ENCODE measurements at regions not wholly inside any gene's neighbourhood (a gene's known extent, or its start where the extent isn't known, plus 50 kb on each side); places are given as distances from the start of the nearest gene placed in this dataset.

DNA sequence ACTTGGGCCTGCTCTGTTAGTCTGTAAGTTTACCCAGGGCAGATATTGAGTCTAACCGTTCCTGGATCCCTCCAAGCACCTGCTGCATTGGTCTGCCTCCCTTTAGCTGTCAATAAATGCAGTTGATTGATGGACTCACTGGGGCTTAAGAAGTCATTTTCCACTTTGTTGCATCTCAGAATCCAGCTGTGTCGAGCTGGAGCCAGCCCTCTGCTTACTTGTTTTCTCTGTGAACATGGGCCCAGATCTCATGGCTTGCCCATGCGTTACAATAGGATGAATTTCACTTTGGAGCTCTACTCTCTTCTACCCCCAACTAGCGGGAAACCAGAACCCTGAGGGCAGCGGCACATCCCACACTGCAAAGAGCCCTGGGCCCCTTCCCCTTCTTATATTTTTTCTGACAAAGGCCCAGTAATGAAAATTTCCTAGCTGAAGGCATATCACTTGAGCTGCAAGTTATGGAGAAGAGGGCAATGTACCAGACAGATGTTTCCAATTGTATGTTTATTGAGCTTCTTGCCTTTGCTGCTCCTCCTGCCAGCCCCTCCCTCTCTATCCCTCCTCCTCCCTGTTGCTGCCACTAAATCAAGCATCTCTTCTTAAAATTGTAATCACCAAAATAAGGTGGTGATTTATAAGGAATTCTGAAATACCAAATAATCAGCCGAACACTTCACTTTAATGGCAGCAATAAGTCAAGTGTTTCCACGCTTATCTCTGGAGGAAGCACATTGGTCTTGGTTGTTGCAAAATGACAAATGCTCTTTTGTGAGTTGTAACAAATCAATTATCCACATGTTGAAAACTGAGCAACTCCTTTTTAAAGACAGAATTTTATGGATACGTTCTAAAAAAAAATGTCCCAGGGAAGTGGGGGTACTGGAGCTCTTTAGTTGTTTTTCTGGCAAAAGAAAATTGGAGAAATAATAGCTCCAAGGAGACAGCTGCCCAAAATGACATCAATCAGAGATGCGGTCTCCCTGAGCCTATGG is 212.3 kb upstream of the ZBED5 start:
- Histone ChIP-seq H3K27me3 (replicated peaks in 2 of 5; ENCODE audit: control insufficient read depth in 4 of 5, insufficient read depth in 5 of 5, low read length in 4 of 5) (no peaks in the 10 kb centered on the region), H3K4me3 (ENCODE audit: control insufficient read depth in 1 of 7, extremely low read depth in 1 of 7, insufficient read depth in 4 of 7, low read depth in 2 of 7, low read length in 6 of 7) (no peak overlapping the region), H3K9me3 (ENCODE audit: control extremely low read depth in 1 of 5, control insufficient read depth in 4 of 5, insufficient read depth in 2 of 5, low read depth in 1 of 5, low read length in 4 of 5) (no peaks in the 10 kb centered on the region), H3K4me1 (ENCODE audit: control extremely low read depth in 1 of 4, control insufficient read depth in 4 of 4, insufficient read depth in 4 of 4, low read length in 3 of 4) (no peaks in the 10 kb centered on the region), H3K36me3 (ENCODE audit: control insufficient read depth in 4 of 4, insufficient read depth in 4 of 4, low read length in 3 of 4) (no peaks in the 10 kb centered on the region), H3K27ac (ENCODE audit: insufficient read depth in 1 of 2, low read depth in 1 of 2, low read length in 2 of 2, poor library complexity in 1 of 2, severe bottlenecking in 2 of 2) (no peak overlapping the region)
- ChIA-PET POLR2A (no interaction called here), CTCF (interaction anchor here (1.0 kb wide), 1 partner anchor 25 kb away, joined by 3 read pairs; no protein-coding TSS in a partner anchor)
- 97% methylated on average over 7 of the region's 9 CpGs for WGBS (ENCODE audit: insufficient coverage)
- DNase-seq: no peak

- no peak overlapping the region for H3K27ac ChIP-seq (ENCODE audit: insufficient read depth in 1 of 2, low read depth in 1 of 2, low read length in 2 of 2, poor library complexity in 1 of 2, severe bottlenecking in 2 of 2)
- no peak overlapping the region for H3K4me3 ChIP-seq (ENCODE audit: control insufficient read depth in 1 of 7, extremely low read depth in 1 of 7, insufficient read depth in 4 of 7, low read depth in 2 of 7, low read length in 6 of 7)
- CTCF ChIA-PET: no interaction called here
- POLR2A ChIA-PET: no interaction called here
- no peak for DNase-seq
- H3K36me3 ChIP-seq (ENCODE audit: control insufficient read depth in 4 of 4, insufficient read depth in 4 of 4, low read length in 3 of 4): no peaks in the 10 kb centered on the region
- WGBS (ENCODE audit: insufficient coverage): 94% methylated on average over 4 of the region's 4 CpGs
- H3K4me1 ChIP-seq (ENCODE audit: control extremely low read depth in 1 of 4, control insufficient read depth in 4 of 4, insufficient read depth in 4 of 4, low read length in 3 of 4): no peaks in the 10 kb centered on the region
- no peaks in the 10 kb centered on the region for H3K9me3 ChIP-seq (ENCODE audit: control extremely low read depth in 1 of 5, control insufficient read depth in 4 of 5, insufficient read depth in 2 of 5, low read depth in 1 of 5, low read length in 4 of 5)
- no peaks in the 10 kb centered on the region for H3K27me3 ChIP-seq (replicated peaks in 2 of 5; ENCODE audit: control insufficient read depth in 4 of 5, insufficient read depth in 5 of 5, low read length in 4 of 5)
These were observed 210.3 kb upstream of the ZBED5 start for GRCh38 chr11:11068113-11068512.

DNA sequence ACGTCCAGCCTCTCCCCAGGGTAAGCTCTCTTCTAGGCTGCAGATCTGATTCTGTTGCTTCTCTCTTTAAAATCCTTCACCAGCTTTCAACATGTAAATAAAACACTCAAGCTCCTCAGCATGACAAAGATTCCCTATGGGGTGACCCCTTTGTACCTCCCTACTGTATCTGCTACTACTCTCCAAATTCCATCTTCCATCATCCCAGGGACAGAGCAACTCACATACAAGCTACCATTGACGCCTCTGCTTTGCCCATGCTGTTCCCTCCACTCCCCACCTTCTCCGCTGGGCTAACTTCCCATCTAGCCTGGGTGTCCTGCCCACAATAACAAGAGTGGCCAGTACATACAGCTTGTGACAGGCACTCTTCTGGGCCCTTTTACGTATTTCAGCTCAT is 207.5 kb upstream of the ZBED5 start:
- Histone ChIP-seq H3K36me3 (ENCODE audit: control insufficient read depth in 4 of 4, insufficient read depth in 4 of 4, low read length in 3 of 4) (no peaks in the 10 kb centered on the region), H3K27me3 (replicated peaks in 2 of 5; ENCODE audit: control insufficient read depth in 4 of 5, insufficient read depth in 5 of 5, low read length in 4 of 5) (no peaks in the 10 kb centered on the region), H3K27ac (ENCODE audit: insufficient read depth in 1 of 2, low read depth in 1 of 2, low read length in 2 of 2, poor library complexity in 1 of 2, severe bottlenecking in 2 of 2) (no peak overlapping the region), H3K4me3 (ENCODE audit: control insufficient read depth in 1 of 7, extremely low read depth in 1 of 7, insufficient read depth in 4 of 7, low read depth in 2 of 7, low read length in 6 of 7) (no peak overlapping the region), H3K9me3 (ENCODE audit: control extremely low read depth in 1 of 5, control insufficient read depth in 4 of 5, insufficient read depth in 2 of 5, low read depth in 1 of 5, low read length in 4 of 5) (no peaks in the 10 kb centered on the region), H3K4me1 (ENCODE audit: control extremely low read depth in 1 of 4, control insufficient read depth in 4 of 4, insufficient read depth in 4 of 4, low read length in 3 of 4) (no peaks in the 10 kb centered on the region)
- 88% methylated on average over 4 of the region's 4 CpGs for WGBS (ENCODE audit: insufficient coverage)
- ChIA-PET CTCF (no interaction called here), POLR2A (no interaction called here)
- DNase-seq: no peak

GRCh38 chr11:11057472-11057854 is 199.6 kb upstream of the ZBED5 start:
- peaks cover 3 to 38% (median 15%) of the 10 kb centered on the region in 5 experiments for H3K9me3 ChIP-seq (ENCODE audit: control extremely low read depth in 1 of 5, control insufficient read depth in 4 of 5, insufficient read depth in 2 of 5, low read depth in 1 of 5, low read length in 4 of 5)
- H3K27ac ChIP-seq (ENCODE audit: insufficient read depth in 1 of 2, low read depth in 1 of 2, low read length in 2 of 2, poor library complexity in 1 of 2, severe bottlenecking in 2 of 2): no peak overlapping the region
- ChIA-PET CTCF (interaction anchor here (0.6 to 1.0 kb wide), 2 partner anchors 19 to 183 kb away, joined by 3 read pairs; no protein-coding TSS in a partner anchor), POLR2A (no interaction called here)
- no peaks in the 10 kb centered on the region for H3K36me3 ChIP-seq (ENCODE audit: control insufficient read depth in 4 of 4, insufficient read depth in 4 of 4, low read length in 3 of 4)
- DNase-seq: no peak
- no peaks in the 10 kb centered on the region for H3K4me1 ChIP-seq (ENCODE audit: control extremely low read depth in 1 of 4, control insufficient read depth in 4 of 4, insufficient read depth in 4 of 4, low read length in 3 of 4)
- H3K4me3 ChIP-seq (ENCODE audit: control insufficient read depth in 1 of 7, extremely low read depth in 1 of 7, insufficient read depth in 4 of 7, low read depth in 2 of 7, low read length in 6 of 7): no peak overlapping the region
- 100% methylated on average over 1 of the region's 2 CpGs for WGBS (ENCODE audit: insufficient coverage)
- peaks cover 0 to 3% (median 0%) of the 10 kb centered on the region in 5 experiments for H3K27me3 ChIP-seq (replicated peaks in 2 of 5; ENCODE audit: control insufficient read depth in 4 of 5, insufficient read depth in 5 of 5, low read length in 4 of 5)

GRCh38 chr11:11056749-11057471 is 199.1 kb upstream of the ZBED5 start:
- no peaks in the 10 kb centered on the region for H3K4me1 ChIP-seq (ENCODE audit: control extremely low read depth in 1 of 4, control insufficient read depth in 4 of 4, insufficient read depth in 4 of 4, low read length in 3 of 4)
- no peak for DNase-seq
- H3K9me3 ChIP-seq (ENCODE audit: control extremely low read depth in 1 of 5, control insufficient read depth in 4 of 5, insufficient read depth in 2 of 5, low read depth in 1 of 5, low read length in 4 of 5): peaks cover 3 to 38% (median 15%) of the 10 kb centered on the region in 5 experiments
- 100% methylated on average over 1 of the region's 2 CpGs for WGBS (ENCODE audit: insufficient coverage)
- H3K4me3 ChIP-seq (ENCODE audit: control insufficient read depth in 1 of 7, extremely low read depth in 1 of 7, insufficient read depth in 4 of 7, low read depth in 2 of 7, low read length in 6 of 7): no peak overlapping the region
- H3K36me3 ChIP-seq (ENCODE audit: control insufficient read depth in 4 of 4, insufficient read depth in 4 of 4, low read length in 3 of 4): no peaks in the 10 kb centered on the region
- peaks cover 0 to 3% (median 0%) of the 10 kb centered on the region in 5 experiments for H3K27me3 ChIP-seq (replicated peaks in 2 of 5; ENCODE audit: control insufficient read depth in 4 of 5, insufficient read depth in 5 of 5, low read length in 4 of 5)
- no peak overlapping the region for H3K27ac ChIP-seq (ENCODE audit: insufficient read depth in 1 of 2, low read depth in 1 of 2, low read length in 2 of 2, poor library complexity in 1 of 2, severe bottlenecking in 2 of 2)
- CTCF ChIA-PET: interaction anchor here (0.6 to 1.0 kb wide), 2 partner anchors 19 to 183 kb away, joined by 3 read pairs; no protein-coding TSS in a partner anchor
- POLR2A ChIA-PET: no interaction called here

DNA sequence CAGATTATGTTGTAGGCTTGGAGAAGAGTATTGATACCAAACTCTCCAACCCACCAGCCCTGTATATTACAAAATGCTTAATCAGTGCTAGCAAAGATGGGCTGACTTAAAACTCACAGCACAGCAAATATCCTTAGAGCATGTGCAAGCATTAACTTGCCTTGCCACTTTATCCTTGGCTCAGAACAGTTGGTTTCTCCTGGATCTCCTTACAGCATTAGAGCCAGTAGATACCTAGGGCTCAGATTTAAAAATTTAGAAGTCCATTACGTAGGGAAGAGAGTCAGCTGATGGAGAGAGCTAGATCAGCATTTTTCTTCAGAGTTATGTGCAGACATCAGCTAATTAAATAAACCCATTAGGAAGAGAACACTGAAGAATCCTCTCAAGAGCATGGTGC is 198.5 kb upstream of the ZBED5 start:
- no peak overlapping the region for H3K27ac ChIP-seq (ENCODE audit: insufficient read depth in 1 of 2, low read depth in 1 of 2, low read length in 2 of 2, poor library complexity in 1 of 2, severe bottlenecking in 2 of 2)
- CTCF ChIA-PET: no interaction called here
- POLR2A ChIA-PET: no interaction called here
- no peak for DNase-seq
- peaks cover 0 to 3% (median 0%) of the 10 kb centered on the region in 5 experiments for H3K27me3 ChIP-seq (replicated peaks in 2 of 5; ENCODE audit: control insufficient read depth in 4 of 5, insufficient read depth in 5 of 5, low read length in 4 of 5)
- H3K9me3 ChIP-seq (ENCODE audit: control extremely low read depth in 1 of 5, control insufficient read depth in 4 of 5, insufficient read depth in 2 of 5, low read depth in 1 of 5, low read length in 4 of 5): peaks cover 3 to 38% (median 15%) of the 10 kb centered on the region in 5 experiments
- no peak overlapping the region for H3K4me3 ChIP-seq (ENCODE audit: control insufficient read depth in 1 of 7, extremely low read depth in 1 of 7, insufficient read depth in 4 of 7, low read depth in 2 of 7, low read length in 6 of 7)
- 60% methylated on average over 1 of the region's 1 CpG for WGBS (ENCODE audit: insufficient coverage)
- H3K36me3 ChIP-seq (ENCODE audit: control insufficient read depth in 4 of 4, insufficient read depth in 4 of 4, low read length in 3 of 4): no peaks in the 10 kb centered on the region
- no peaks in the 10 kb centered on the region for H3K4me1 ChIP-seq (ENCODE audit: control extremely low read depth in 1 of 4, control insufficient read depth in 4 of 4, insufficient read depth in 4 of 4, low read length in 3 of 4)

Data from common myeloid progenitor, CD34-positive (primary cell).